Endothelial cell of umbilical vein (primary cell): ENCODE measurements at regions not wholly inside any gene's neighbourhood (a gene's known extent, or its start where the extent isn't known, plus 50 kb on each side); places are given as distances from the start of the nearest gene placed in this dataset.

Experiments
- BruUV-seq: library from RNA; stranded (reverse); fragments of 400-500 nt; replicated peaks from 2 replicates; lab custom pipeline; 2021; lab: Mats Ljungman, UMichigan
- CTCF ChIA-PET: fragments of 300-600, 350-600 bp; sonication (Branson Sonifier 250); formaldehyde crosslinking; loops from one replicate; lab custom pipeline; 2021; ENCODE audit warnings: antibody characterized with exemption, inconsistent platforms; lab: Charles Lee
- POLR2A ChIA-PET: fragments of 300-600, 350-600 bp; sonication (Branson Sonifier 250); formaldehyde crosslinking; loops from one replicate; lab custom pipeline; 2021; ENCODE audit warnings: antibody characterized with exemption, inconsistent platforms; lab: Charles Lee
- DNase-seq: peaks from one replicate; pipeline ENCODE4 v3.0.0-alpha.2; 2011; ENCODE audit warnings: low read depth, low spot score
- FAIRE-seq: peaks from 2 replicates; lab custom pipeline; 2011; peaks lifted over from hg19 to GRCh38; lab: Jason Lieb, UNC
- H2AFZ ChIP-seq: 2 replicates; pipeline ENCODE4 v1.6.0; 2012; ENCODE audit warnings: low read depth, low read length, control low read depth, inconsistent platforms
- H3K27ac ChIP-seq: 2 replicates; pipeline ENCODE4 v1.5.1; 2011; ENCODE audit warnings: low read depth, mild to moderate bottlenecking, control low read depth, low read length, moderate library complexity; ENCODE audit not compliant: insufficient read depth
- H3K27me3 ChIP-seq, 2 experiments: 2 replicates each; pipeline versions ENCODE4 v1.6.0 to v1.6.1; 2011; ENCODE audit warnings: low read length in 2 of 2, mixed read lengths in 1 of 2; ENCODE audit not compliant: control insufficient read depth in 2 of 2, insufficient read depth in 2 of 2
- H3K36me3 ChIP-seq, 2 experiments: 2 replicates in 1 of 2; 3 replicates in 1 of 2; pipeline ENCODE4 v1.5.1; 2011; ENCODE audit warnings: low read length in 2 of 2, mild to moderate bottlenecking in 1 of 2, moderate library complexity in 1 of 2; ENCODE audit not compliant: control insufficient read depth in 2 of 2, insufficient read depth in 2 of 2; ENCODE audit errors: extremely low read depth in 1 of 2
- H3K4me1 ChIP-seq: 3 replicates; pipeline ENCODE4 v1.5.1; 2011; ENCODE audit warnings: mild to moderate bottlenecking, low read length; ENCODE audit not compliant: control insufficient read depth, insufficient read depth; ENCODE audit errors: extremely low read depth
- H3K4me2 ChIP-seq: 2 replicates; pipeline ENCODE4 v1.6.1; 2011; ENCODE audit warnings: low read length, control low read depth, mixed read lengths; ENCODE audit not compliant: insufficient read depth
- H3K4me3 ChIP-seq, 3 experiments: fragments of 200-600 bp in 1 of 3; sonication (generic), shearing (Covaris generic) in 1 of 3; replicated peaks in 1 of 3; 2 replicates each; pipeline ENCODE4 v1.5.1; 2011 to 2016; ENCODE audit warnings: control low read depth in 3 of 3, low read length in 3 of 3, mild to moderate bottlenecking in 2 of 3, inconsistent platforms in 1 of 3, low read depth in 1 of 3, moderate library complexity in 1 of 3; ENCODE audit not compliant: insufficient read depth in 1 of 3
- H3K79me2 ChIP-seq: 2 replicates; pipeline ENCODE4 v1.6.0; 2012; ENCODE audit warnings: low read length, inconsistent platforms; ENCODE audit not compliant: control insufficient read depth, insufficient read depth
- H3K9ac ChIP-seq: replicated peaks from 2 replicates; pipeline ENCODE3; 2011; ENCODE audit warnings: low read length, control low read depth; ENCODE audit not compliant: insufficient read depth; ENCODE audit errors: extremely low read depth
- H3K9me1 ChIP-seq: replicated peaks from 3 replicates; pipeline ENCODE4 v1.6.0; 2011; ENCODE audit warnings: mild to moderate bottlenecking, low read length; ENCODE audit not compliant: control insufficient read depth, insufficient read depth; ENCODE audit errors: extremely low read depth
- H3K9me3 ChIP-seq: replicated peaks from 2 replicates; pipeline ENCODE4 v1.5.1; 2012; ENCODE audit warnings: low read length, inconsistent platforms; ENCODE audit not compliant: control insufficient read depth, insufficient read depth
- H4K20me1 ChIP-seq: replicated peaks from 2 replicates; pipeline ENCODE3; 2011; ENCODE audit warnings: mild to moderate bottlenecking, low read length; ENCODE audit not compliant: control insufficient read depth, insufficient read depth; ENCODE audit errors: extremely low read depth
- CTCF ChIP-seq, 2 donors: IDR thresholded peaks; 1 replicate in 1 of 2; 2 replicates in 1 of 2; pipeline ENCODE4 v1.5.1; 2011; ENCODE audit warnings: low read length in 2 of 2, mild to moderate bottlenecking in 2 of 2, moderate library complexity in 2 of 2, control low read depth in 1 of 2, inconsistent platforms in 1 of 2, low read depth in 1 of 2; ENCODE audit not compliant: insufficient read depth in 1 of 2; ENCODE audit errors: extremely low read depth in 1 of 2
- EZH2 ChIP-seq: IDR thresholded peaks from 2 replicates; pipeline ENCODE4 v1.6.1; 2012; ENCODE audit warnings: borderline replicate concordance, low read depth, mild to moderate bottlenecking, moderate library complexity, low read length, inconsistent platforms; ENCODE audit not compliant: severe bottlenecking
- FOS ChIP-seq: IDR thresholded peaks from 2 replicates; pipeline ENCODE4 v1.6.1; 2011; ENCODE audit warnings: mild to moderate bottlenecking, low read length, moderate library complexity, borderline replicate concordance; ENCODE audit not compliant: insufficient read depth
- GATA2 ChIP-seq: IDR thresholded peaks from 2 replicates; pipeline ENCODE4 v1.7.0; 2011; ENCODE audit warnings: low read depth, mild to moderate bottlenecking, moderate library complexity, mixed read lengths, low read length; ENCODE audit not compliant: insufficient read length, insufficient read depth
- JUN ChIP-seq: IDR thresholded peaks from 2 replicates; pipeline ENCODE4 v1.6.1; 2011; ENCODE audit warnings: borderline replicate concordance, low read depth; ENCODE audit not compliant: insufficient read length, insufficient read depth
- dilution Hi-C: fragments of 300-500 bp; cut with MboI; formaldehyde crosslinking; loops from one replicate; pipeline ENCODE4 v1.15.0; 2019; ENCODE audit warnings: low sequenced_read_pairs; ENCODE audit not compliant: extremely low pct_ligation_motif_present
- intact Hi-C: fragments of 100-400 bp; cut with micrococcal nuclease; formaldehyde crosslinking; loops from one replicate; pipeline ENCODE4 v1.10.0; 2022

- POLR2A ChIA-PET, result no interaction called here
Observed at GRCh38 chr2:17093712-17094111, 424.5 kb downstream of the RAD51AP2 start.

GRCh38 chr2:17086990-17087389 lies 421.4 kb upstream of the CYRIA start:
- intact Hi-C loops, result no loop called here
- POLR2A ChIA-PET, result no interaction called here
- Histone ChIP-seq H3K36me3 (no peaks in the 10 kb centered on the region), H3K4me1 (no peaks in the 10 kb centered on the region), H3K4me3 (no peak overlapping the region), H3K79me2 (no peaks in the 10 kb centered on the region), H3K27ac (no peak overlapping the region), H3K27me3 (no peaks in the 10 kb centered on the region), H4K20me1 (no peaks in the 10 kb centered on the region), H3K9me1 (no peaks in the 10 kb centered on the region), H3K9me3 (no peaks in the 10 kb centered on the region), H3K9ac (no peak overlapping the region), H2AFZ (no peak overlapping the region), H3K4me2 (no peak overlapping the region)
- no TSS peak for BruUV-seq
- DNase-seq (no peak), FAIRE-seq (no peak)
- TF ChIP-seq EZH2 (no peak), JUN (no peak), CTCF (IDR thresholded peaks at IDR 0.05; ENCODE audit: extremely low read depth in 1 of 2, insufficient read depth in 1 of 2, low read depth in 1 of 2, low read length in 2 of 2) (no peak)
- dilution Hi-C loops, result no loop called here
- CTCF ChIA-PET, result no interaction called here

More at GRCh38 chr2:17093712-17094111, 424.5 kb downstream of the RAD51AP2 start:
- Histone ChIP-seq H3K4me3 (no peak overlapping the region), H3K9ac (no peak overlapping the region), H3K4me2 (no peak overlapping the region), H4K20me1 (no peaks in the 10 kb centered on the region), H3K9me3 (no peaks in the 10 kb centered on the region), H3K79me2 (no peaks in the 10 kb centered on the region), H3K9me1 (no peaks in the 10 kb centered on the region), H3K4me1 (no peaks in the 10 kb centered on the region), H3K27me3 (no peaks in the 10 kb centered on the region), H2AFZ (no peak overlapping the region), H3K36me3 (no peaks in the 10 kb centered on the region), H3K27ac (no peak overlapping the region)
- dilution Hi-C loops (no loop called here), intact Hi-C loops (no loop called here)
- TF ChIP-seq CTCF (IDR thresholded peaks at IDR 0.05; ENCODE audit: extremely low read depth in 1 of 2, insufficient read depth in 1 of 2, low read depth in 1 of 2, low read length in 2 of 2) (no peak), FOS (no peak), GATA2 (no peak)
- CTCF ChIA-PET, result no interaction called here
- BruUV-seq, result no TSS peak
- no peak for FAIRE-seq
- no peak for DNase-seq
